ENCODE measurements at regions not wholly inside any gene's neighbourhood (a gene's known extent, or its start where the extent isn't known, plus 50 kb on each side); places are given as distances from the start of the nearest gene placed in this dataset.

- Histone ChIP-seq H3K79me2 (ENCODE audit: insufficient read depth, low read depth) (no peaks in the 10 kb centered on the region), H3K4me2 (no peak overlapping the region), H3K4me1 (ENCODE audit: low read depth, poor library complexity, severe bottlenecking) (no peaks in the 10 kb centered on the region), H3K9ac (no peak overlapping the region), H2AFZ (ENCODE audit: low read depth) (no peak overlapping the region), H3K27ac (no peak overlapping the region), H3K4me3 (IDR thresholded peaks at IDR 0.05; ENCODE audit: insufficient read depth, low read depth, low read length) (no peak overlapping the region), H3K36me3 (ENCODE audit: insufficient read depth) (no peaks in the 10 kb centered on the region), H4K20me1 (ENCODE audit: insufficient read depth) (no peaks in the 10 kb centered on the region), H3K27me3 (ENCODE audit: insufficient read depth, low read depth) (no peaks in the 10 kb centered on the region)
- no peak for TF ChIP-seq CTCF (conservative IDR thresholded peaks at IDR 0.05; ENCODE audit: low read depth, low read length)
Measured at GRCh38 chr13:106374631-106375030, 160.8 kb downstream of the EFNB2 start.

- H3K4me1 ChIP-seq (ENCODE audit: low read depth, poor library complexity, severe bottlenecking): no peaks in the 10 kb centered on the region
- no peaks in the 10 kb centered on the region for H4K20me1 ChIP-seq (ENCODE audit: insufficient read depth)
- H3K79me2 ChIP-seq (ENCODE audit: insufficient read depth, low read depth): no peaks in the 10 kb centered on the region
- H3K36me3 ChIP-seq (ENCODE audit: insufficient read depth): no peaks in the 10 kb centered on the region
- no peak overlapping the region for H3K4me2 ChIP-seq
- no peak for TF ChIP-seq CTCF (conservative IDR thresholded peaks at IDR 0.05; ENCODE audit: low read depth, low read length)
- H3K27ac ChIP-seq: no peak overlapping the region
- no peak overlapping the region for H3K4me3 ChIP-seq (IDR thresholded peaks at IDR 0.05; ENCODE audit: insufficient read depth, low read depth, low read length)
- H3K27me3 ChIP-seq (ENCODE audit: insufficient read depth, low read depth): no peaks in the 10 kb centered on the region
- no peak overlapping the region for H3K9ac ChIP-seq
- no peak overlapping the region for H2AFZ ChIP-seq (ENCODE audit: low read depth)
Measured at GRCh38 chr13:106373989-106374572, 161.4 kb downstream of the EFNB2 start.

GRCh38 chr13:106373304-106373988 is 162.0 kb downstream of the EFNB2 start:
- no peak overlapping the region for H3K27ac ChIP-seq
- H3K4me1 ChIP-seq (ENCODE audit: low read depth, poor library complexity, severe bottlenecking): no peaks in the 10 kb centered on the region
- H2AFZ ChIP-seq (ENCODE audit: low read depth): no peak overlapping the region
- TF ChIP-seq CTCF (conservative IDR thresholded peaks at IDR 0.05; ENCODE audit: low read depth, low read length): no peak
- no peaks in the 10 kb centered on the region for H3K79me2 ChIP-seq (ENCODE audit: insufficient read depth, low read depth)
- H3K27me3 ChIP-seq (ENCODE audit: insufficient read depth, low read depth): no peaks in the 10 kb centered on the region
- no peaks in the 10 kb centered on the region for H4K20me1 ChIP-seq (ENCODE audit: insufficient read depth)
- no peak overlapping the region for H3K4me2 ChIP-seq
- no peak overlapping the region for H3K4me3 ChIP-seq (IDR thresholded peaks at IDR 0.05; ENCODE audit: insufficient read depth, low read depth, low read length)
- H3K36me3 ChIP-seq (ENCODE audit: insufficient read depth): no peaks in the 10 kb centered on the region
- no peak overlapping the region for H3K9ac ChIP-seq

- H3K4me1 ChIP-seq (ENCODE audit: low read depth, poor library complexity, severe bottlenecking): no peaks in the 10 kb centered on the region
- no peak overlapping the region for H2AFZ ChIP-seq (ENCODE audit: low read depth)
- H3K9ac ChIP-seq: no peak overlapping the region
- H3K4me3 ChIP-seq (IDR thresholded peaks at IDR 0.05; ENCODE audit: insufficient read depth, low read depth, low read length): no peak overlapping the region
- no peaks in the 10 kb centered on the region for H3K36me3 ChIP-seq (ENCODE audit: insufficient read depth)
- no peaks in the 10 kb centered on the region for H4K20me1 ChIP-seq (ENCODE audit: insufficient read depth)
- no peaks in the 10 kb centered on the region for H3K27me3 ChIP-seq (ENCODE audit: insufficient read depth, low read depth)
- no peak overlapping the region for H3K4me2 ChIP-seq
- no peaks in the 10 kb centered on the region for H3K79me2 ChIP-seq (ENCODE audit: insufficient read depth, low read depth)
- TF ChIP-seq CTCF (conservative IDR thresholded peaks at IDR 0.05; ENCODE audit: low read depth, low read length): no peak
- H3K27ac ChIP-seq: no peak overlapping the region
Measured at GRCh38 chr13:106372199-106373155, 163.0 kb downstream of the EFNB2 start.

Measured in KMS-11 (cell line).